ENCODE measurements at regions not wholly inside any gene's neighbourhood (a gene's known extent, or its start where the extent isn't known, plus 50 kb on each side); places are given as distances from the start of the nearest gene placed in this dataset.

DNA sequence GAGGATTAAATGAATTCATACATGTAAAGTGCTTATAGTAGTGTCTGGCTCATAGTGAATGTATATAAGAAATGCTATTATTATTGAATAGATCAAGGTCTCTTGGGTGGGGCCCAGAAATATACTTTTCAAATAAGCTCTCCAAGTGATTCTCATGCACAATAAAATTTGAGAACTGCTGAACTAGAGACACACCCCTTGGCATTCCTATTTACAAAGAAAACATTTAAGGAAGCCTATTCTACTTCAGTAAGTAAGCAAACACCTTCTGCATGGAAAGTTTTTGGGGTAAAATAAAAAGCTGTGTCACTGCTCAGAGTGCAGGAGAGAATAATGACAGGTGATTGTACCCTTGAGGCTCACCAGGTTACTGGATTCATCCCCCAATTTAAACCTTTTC is 75.2 kb downstream of the EOMES start:
- H2AFZ ChIP-seq (ENCODE audit: low read depth), result no peak overlapping the region
- H3K9me3 ChIP-seq, result no peaks in the 10 kb centered on the region
- H3K4me1 ChIP-seq (ENCODE audit: control insufficient read depth in 1 of 2, insufficient read depth in 2 of 2, low read depth in 1 of 2, low read length in 1 of 2), result no peaks in the 10 kb centered on the region
- H3K4me3 ChIP-seq (ENCODE audit: low read depth in 2 of 2, low read length in 1 of 2), result no peak overlapping the region
- H3K36me3 ChIP-seq (replicated peaks in 1 of 2; ENCODE audit: control insufficient read depth in 1 of 2, insufficient read depth in 2 of 2, low read length in 1 of 2), result no peaks in the 10 kb centered on the region
- CTCF ChIA-PET, result interaction anchor here (1.0 to 2.6 kb wide), 2 partner anchors 16 to 35 kb away, joined by 3 to 8 read pairs; no protein-coding TSS in a partner anchor
- no peaks in the 10 kb centered on the region for H3K9me2 ChIP-seq
- no peak overlapping the region for H3K9ac ChIP-seq
- H4K20me1 ChIP-seq (ENCODE audit: insufficient read depth), result no peaks in the 10 kb centered on the region
- no peak for DNase-seq
- no peaks in the 10 kb centered on the region for H3K27me3 ChIP-seq (ENCODE audit: insufficient read depth)
- H3F3A ChIP-seq (replicated peaks; ENCODE audit: insufficient read depth), result no peaks in the 10 kb centered on the region
- H3K27ac ChIP-seq (ENCODE audit: low read depth in 2 of 2, low read length in 1 of 2), result no peak overlapping the region
- POLR2A ChIA-PET, result no interaction called here
- no peak overlapping the region for H3K4me2 ChIP-seq
- no peaks in the 10 kb centered on the region for H3K79me2 ChIP-seq (ENCODE audit: insufficient read depth)
- TF ChIP-seq EZH2phosphoT487 (IDR thresholded peaks at IDR 0.05; ENCODE audit: borderline replicate concordance, low read depth), result no peak
- TF ChIP-seq, protein P1, sequence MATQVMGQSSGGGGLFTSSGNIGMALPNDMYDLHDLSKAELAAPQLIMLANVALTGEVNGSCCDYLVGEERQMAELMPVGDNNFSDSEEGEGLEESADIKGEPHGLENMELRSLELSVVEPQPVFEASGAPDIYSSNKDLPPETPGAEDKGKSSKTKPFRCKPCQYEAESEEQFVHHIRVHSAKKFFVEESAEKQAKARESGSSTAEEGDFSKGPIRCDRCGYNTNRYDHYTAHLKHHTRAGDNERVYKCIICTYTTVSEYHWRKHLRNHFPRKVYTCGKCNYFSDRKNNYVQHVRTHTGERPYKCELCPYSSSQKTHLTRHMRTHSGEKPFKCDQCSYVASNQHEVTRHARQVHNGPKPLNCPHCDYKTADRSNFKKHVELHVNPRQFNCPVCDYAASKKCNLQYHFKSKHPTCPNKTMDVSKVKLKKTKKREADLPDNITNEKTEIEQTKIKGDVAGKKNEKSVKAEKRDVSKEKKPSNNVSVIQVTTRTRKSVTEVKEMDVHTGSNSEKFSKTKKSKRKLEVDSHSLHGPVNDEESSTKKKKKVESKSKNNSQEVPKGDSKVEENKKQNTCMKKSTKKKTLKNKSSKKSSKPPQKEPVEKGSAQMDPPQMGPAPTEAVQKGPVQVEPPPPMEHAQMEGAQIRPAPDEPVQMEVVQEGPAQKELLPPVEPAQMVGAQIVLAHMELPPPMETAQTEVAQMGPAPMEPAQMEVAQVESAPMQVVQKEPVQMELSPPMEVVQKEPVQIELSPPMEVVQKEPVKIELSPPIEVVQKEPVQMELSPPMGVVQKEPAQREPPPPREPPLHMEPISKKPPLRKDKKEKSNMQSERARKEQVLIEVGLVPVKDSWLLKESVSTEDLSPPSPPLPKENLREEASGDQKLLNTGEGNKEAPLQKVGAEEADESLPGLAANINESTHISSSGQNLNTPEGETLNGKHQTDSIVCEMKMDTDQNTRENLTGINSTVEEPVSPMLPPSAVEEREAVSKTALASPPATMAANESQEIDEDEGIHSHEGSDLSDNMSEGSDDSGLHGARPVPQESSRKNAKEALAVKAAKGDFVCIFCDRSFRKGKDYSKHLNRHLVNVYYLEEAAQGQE (IDR thresholded peaks at IDR 0.05; ENCODE audit: low read depth, low read length), result no peak
- no peak for TF ChIP-seq RAD21 (IDR thresholded peaks at IDR 0.05; ENCODE audit: low read length)
- TF ChIP-seq, protein P2, sequence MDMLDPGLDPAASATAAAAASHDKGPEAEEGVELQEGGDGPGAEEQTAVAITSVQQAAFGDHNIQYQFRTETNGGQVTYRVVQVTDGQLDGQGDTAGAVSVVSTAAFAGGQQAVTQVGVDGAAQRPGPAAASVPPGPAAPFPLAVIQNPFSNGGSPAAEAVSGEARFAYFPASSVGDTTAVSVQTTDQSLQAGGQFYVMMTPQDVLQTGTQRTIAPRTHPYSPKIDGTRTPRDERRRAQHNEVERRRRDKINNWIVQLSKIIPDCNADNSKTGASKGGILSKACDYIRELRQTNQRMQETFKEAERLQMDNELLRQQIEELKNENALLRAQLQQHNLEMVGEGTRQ (IDR thresholded peaks at IDR 0.05; ENCODE audit: borderline replicate concordance, low read depth, low read length), result no peak
- no peak for TF ChIP-seq FOXM1 (IDR thresholded peaks at IDR 0.05; ENCODE audit: low read depth)
- TF ChIP-seq TAF1 (IDR thresholded peaks at IDR 0.05; ENCODE audit: borderline replicate concordance, low read depth, low read length), result no peak
- TF ChIP-seq, protein P3, sequence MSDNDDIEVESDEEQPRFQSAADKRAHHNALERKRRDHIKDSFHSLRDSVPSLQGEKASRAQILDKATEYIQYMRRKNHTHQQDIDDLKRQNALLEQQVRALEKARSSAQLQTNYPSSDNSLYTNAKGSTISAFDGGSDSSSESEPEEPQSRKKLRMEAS (IDR thresholded peaks at IDR 0.05; ENCODE audit: low read depth), result no peak
- TF ChIP-seq NFIC (IDR thresholded peaks at IDR 0.05; ENCODE audit: borderline replicate concordance), result no peak
- no peak for TF ChIP-seq FOXJ3 (CRISPR knock-in tag; IDR thresholded peaks at IDR 0.05)
- no peak for TF ChIP-seq MXI1 (IDR thresholded peaks at IDR 0.05; ENCODE audit: low read depth, low read length)
- TF ChIP-seq TEAD4 (IDR thresholded peaks at IDR 0.05; ENCODE audit: borderline replicate concordance, insufficient read depth), result no peak
- no peak for TF ChIP-seq POLR2AphosphoS5 (IDR thresholded peaks at IDR 0.05; ENCODE audit: low read depth, low read length)
- TF ChIP-seq NRF1 (IDR thresholded peaks at IDR 0.05; ENCODE audit: low read depth, low read length), result no peak

DNA sequence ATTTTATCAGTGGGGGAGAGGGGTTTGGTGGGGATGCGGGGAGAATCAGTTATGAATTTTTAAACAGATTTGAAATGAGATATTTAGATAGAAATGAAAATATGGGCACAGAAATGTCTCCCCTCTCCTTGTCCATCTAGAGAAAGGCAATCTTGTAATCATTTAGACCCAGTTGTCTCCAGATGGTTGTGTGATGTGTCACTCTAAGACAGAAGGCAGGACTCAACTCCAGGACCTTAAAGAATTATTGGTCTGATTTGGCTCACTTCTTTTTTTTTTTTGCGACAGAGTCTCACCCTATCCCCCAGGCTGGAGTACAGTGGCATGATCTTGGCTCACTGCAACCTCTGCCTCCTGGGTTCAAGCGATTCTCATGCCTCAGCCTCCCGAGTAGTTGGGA is 77.2 kb downstream of the EOMES start:
- H3K9me2 ChIP-seq, result no peaks in the 10 kb centered on the region
- POLR2A ChIA-PET, result no interaction called here

More for the DNA sequence above, 77.2 kb downstream of the EOMES start:
- no peaks in the 10 kb centered on the region for H3F3A ChIP-seq (replicated peaks; ENCODE audit: insufficient read depth)
- CTCF ChIA-PET, result interaction anchor here (1.0 kb wide), 1 partner anchor 14 kb away, joined by 3 read pairs; no protein-coding TSS in a partner anchor
- H3K4me3 ChIP-seq (ENCODE audit: low read depth in 2 of 2, low read length in 1 of 2), result no peak overlapping the region
- H3K27ac ChIP-seq (ENCODE audit: low read depth in 2 of 2, low read length in 1 of 2), result no peak overlapping the region
- H3K9me3 ChIP-seq, result no peaks in the 10 kb centered on the region
- no peak for DNase-seq
- TF ChIP-seq, protein P4, sequence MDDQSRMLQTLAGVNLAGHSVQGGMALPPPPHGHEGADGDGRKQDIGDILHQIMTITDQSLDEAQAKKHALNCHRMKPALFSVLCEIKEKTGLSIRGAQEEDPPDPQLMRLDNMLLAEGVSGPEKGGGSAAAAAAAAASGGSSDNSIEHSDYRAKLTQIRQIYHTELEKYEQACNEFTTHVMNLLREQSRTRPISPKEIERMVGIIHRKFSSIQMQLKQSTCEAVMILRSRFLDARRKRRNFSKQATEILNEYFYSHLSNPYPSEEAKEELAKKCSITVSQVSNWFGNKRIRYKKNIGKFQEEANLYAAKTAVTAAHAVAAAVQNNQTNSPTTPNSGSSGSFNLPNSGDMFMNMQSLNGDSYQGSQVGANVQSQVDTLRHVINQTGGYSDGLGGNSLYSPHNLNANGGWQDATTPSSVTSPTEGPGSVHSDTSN (IDR thresholded peaks at IDR 0.05), result peak; percentile 23; the same call in 1 of the 2 replicates
- TF ChIP-seq ELF1 (IDR thresholded peaks at IDR 0.05), result no peak
- H2AFZ ChIP-seq (ENCODE audit: low read depth), result no peak overlapping the region
- no peaks in the 10 kb centered on the region for H3K4me1 ChIP-seq (ENCODE audit: control insufficient read depth in 1 of 2, insufficient read depth in 2 of 2, low read depth in 1 of 2, low read length in 1 of 2)
- no peaks in the 10 kb centered on the region for H4K20me1 ChIP-seq (ENCODE audit: insufficient read depth)
- H3K4me2 ChIP-seq, result no peak overlapping the region
- H3K79me2 ChIP-seq (ENCODE audit: insufficient read depth), result no peaks in the 10 kb centered on the region
- H3K36me3 ChIP-seq (replicated peaks in 1 of 2; ENCODE audit: control insufficient read depth in 1 of 2, insufficient read depth in 2 of 2, low read length in 1 of 2), result no peaks in the 10 kb centered on the region
- no peaks in the 10 kb centered on the region for H3K27me3 ChIP-seq (ENCODE audit: insufficient read depth)
- no peak overlapping the region for H3K9ac ChIP-seq
- WGBS (ENCODE audit: low lambda C conversion rate), result 83% methylated on average over 4 of the region's 4 CpGs
